ENCODE measurements at regions not wholly inside any gene's neighbourhood (a gene's known extent, or its start where the extent isn't known, plus 50 kb on each side); places are given as distances from the start of the nearest gene placed in this dataset.

- TF ChIP-seq POLR2A (IDR thresholded peaks at IDR 0.05; ENCODE audit: low read depth) (no peak), CTCF (IDR thresholded peaks at IDR 0.05) (no peak)
Measured at GRCh38 chr6:102677225-102677624, 1283.7 kb downstream of the GRIK2 start.

Measured in esophagus muscularis mucosa (tissue), 3 donors.